ENCODE measurements at regions not wholly inside any gene's neighbourhood (a gene's known extent, or its start where the extent isn't known, plus 50 kb on each side); places are given as distances from the start of the nearest gene placed in this dataset.

DNA sequence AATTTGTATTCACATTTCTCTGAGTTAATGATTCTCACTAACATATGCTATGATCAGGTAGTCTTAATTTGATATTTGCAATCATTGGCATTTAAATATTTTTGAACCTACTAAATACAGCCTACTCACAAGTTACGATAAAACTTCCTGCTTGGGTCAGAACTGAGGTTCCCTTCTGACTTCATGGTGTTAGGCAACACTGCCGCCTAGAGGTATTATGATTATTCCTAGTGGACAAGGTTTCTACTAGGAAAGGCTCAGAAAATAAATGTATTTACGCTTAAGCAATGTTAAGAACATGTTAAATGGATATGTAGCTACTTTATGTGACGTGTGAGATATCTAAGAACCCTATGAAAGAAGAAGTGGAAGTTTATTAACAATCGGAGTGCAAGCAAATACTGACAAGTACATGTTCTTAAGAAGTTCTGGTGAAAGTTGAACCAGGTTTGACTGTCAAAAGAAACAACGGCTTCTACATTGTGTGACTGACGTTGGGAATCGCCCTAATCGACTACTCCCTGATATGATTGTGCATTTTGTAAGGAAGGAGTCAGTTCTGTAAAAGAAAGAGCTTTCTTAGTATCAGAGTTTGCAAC, 1395.8 kb downstream of the SLITRK5 start (continued):
- TF ChIP-seq EMX1 (CRISPR knock-in tag; IDR thresholded peaks at IDR 0.05), result no peak

GRCh38 chr13:89072979-89073378, 1401.8 kb downstream of the SLITRK5 start:
- H3K36me3 Mint-ChIP-seq, result no peaks in the 10 kb centered on the region
- TF ChIP-seq FOXP1 (CRISPR knock-in tag; IDR thresholded peaks at IDR 0.05; ENCODE audit: borderline replicate concordance), result no peak
- no peak for TF ChIP-seq TCF7 (CRISPR knock-in tag; IDR thresholded peaks at IDR 0.05; ENCODE audit: low read depth)
- TF ChIP-seq TP53 (CRISPR knock-in tag; IDR thresholded peaks at IDR 0.05), result no peak
- TF ChIP-seq GABPB1 (CRISPR knock-in tag; IDR thresholded peaks at IDR 0.05), result no peak
- TF ChIP-seq SP1 (CRISPR knock-in tag; conservative IDR thresholded peaks at IDR 0.05), result no peak
- no peak for TF ChIP-seq ATF6 (CRISPR knock-in tag; IDR thresholded peaks at IDR 0.05)
- TF ChIP-seq FOXK1 (CRISPR knock-in tag; IDR thresholded peaks at IDR 0.05), result no peak
- no peak for TF ChIP-seq ETV6 (CRISPR knock-in tag; IDR thresholded peaks at IDR 0.05)
- peaks cover 7% of the 10 kb centered on the region for H3K4me1 Mint-ChIP-seq
- H3K27me3 Mint-ChIP-seq (ENCODE audit: low read depth), result no peaks in the 10 kb centered on the region
- H3K9me3 Mint-ChIP-seq, result no peaks in the 10 kb centered on the region
- ATAC-seq (no peak), DNase-seq (ENCODE audit: low spot score) (no peak)
- ChIA-PET CTCF (no interaction called here), POLR2A (no interaction called here)
- H3K27ac Mint-ChIP-seq, result no peak overlapping the region
- H3K4me3 Mint-ChIP-seq, result no peak overlapping the region

- no peaks in the 10 kb centered on the region for H3K27me3 Mint-ChIP-seq (ENCODE audit: low read depth)
- peaks cover 11% of the 10 kb centered on the region for H3K4me1 Mint-ChIP-seq
- H3K4me3 Mint-ChIP-seq, result no peak overlapping the region
- TF ChIP-seq, protein P1, sequence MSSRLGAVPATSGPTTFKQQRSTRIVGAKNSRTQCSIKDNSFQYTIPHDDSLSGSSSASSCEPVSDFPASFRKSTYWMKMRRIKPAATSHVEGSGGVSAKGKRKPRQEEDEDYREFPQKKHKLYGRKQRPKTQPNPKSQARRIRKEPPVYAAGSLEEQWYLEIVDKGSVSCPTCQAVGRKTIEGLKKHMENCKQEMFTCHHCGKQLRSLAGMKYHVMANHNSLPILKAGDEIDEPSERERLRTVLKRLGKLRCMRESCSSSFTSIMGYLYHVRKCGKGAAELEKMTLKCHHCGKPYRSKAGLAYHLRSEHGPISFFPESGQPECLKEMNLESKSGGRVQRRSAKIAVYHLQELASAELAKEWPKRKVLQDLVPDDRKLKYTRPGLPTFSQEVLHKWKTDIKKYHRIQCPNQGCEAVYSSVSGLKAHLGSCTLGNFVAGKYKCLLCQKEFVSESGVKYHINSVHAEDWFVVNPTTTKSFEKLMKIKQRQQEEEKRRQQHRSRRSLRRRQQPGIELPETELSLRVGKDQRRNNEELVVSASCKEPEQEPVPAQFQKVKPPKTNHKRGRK (CRISPR knock-in tag; IDR thresholded peaks at IDR 0.05; ENCODE audit: borderline replicate concordance), result peak; percentile 85; the same call in 1 of the 2 replicates
- TF ChIP-seq OVOL2 (CRISPR knock-in tag; IDR thresholded peaks at IDR 0.05; ENCODE audit: borderline replicate concordance), result no peak
- H3K36me3 Mint-ChIP-seq, result no peaks in the 10 kb centered on the region
- ATAC-seq (no peak), DNase-seq (ENCODE audit: low spot score) (no peak)
- POLR2A ChIA-PET, result no interaction called here
- CTCF ChIA-PET, result no interaction called here
- H3K27ac Mint-ChIP-seq, result no peak overlapping the region
- H3K9me3 Mint-ChIP-seq, result no peaks in the 10 kb centered on the region
Measured at GRCh38 chr13:89076622-89077021, 1405.5 kb downstream of the SLITRK5 start.

GRCh38 chr13:89082623-89083022, 1411.5 kb downstream of the SLITRK5 start:
- no peak for TF ChIP-seq MXD4 (CRISPR knock-in tag; IDR thresholded peaks at IDR 0.05; ENCODE audit: borderline replicate concordance)
- TF ChIP-seq, protein P2, sequence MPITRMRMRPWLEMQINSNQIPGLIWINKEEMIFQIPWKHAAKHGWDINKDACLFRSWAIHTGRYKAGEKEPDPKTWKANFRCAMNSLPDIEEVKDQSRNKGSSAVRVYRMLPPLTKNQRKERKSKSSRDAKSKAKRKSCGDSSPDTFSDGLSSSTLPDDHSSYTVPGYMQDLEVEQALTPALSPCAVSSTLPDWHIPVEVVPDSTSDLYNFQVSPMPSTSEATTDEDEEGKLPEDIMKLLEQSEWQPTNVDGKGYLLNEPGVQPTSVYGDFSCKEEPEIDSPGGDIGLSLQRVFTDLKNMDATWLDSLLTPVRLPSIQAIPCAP (CRISPR knock-in tag; IDR thresholded peaks at IDR 0.05), result no peak
- no peak for TF ChIP-seq MAX (CRISPR knock-in tag; IDR thresholded peaks at IDR 0.05)
- no peak for TF ChIP-seq RELA (CRISPR knock-in tag; IDR thresholded peaks at IDR 0.05; ENCODE audit: borderline replicate concordance)
- TF ChIP-seq ETV6 (CRISPR knock-in tag; IDR thresholded peaks at IDR 0.05), result no peak
- H3K4me1 Mint-ChIP-seq, result peaks cover 13% of the 10 kb centered on the region
- H3K27ac Mint-ChIP-seq, result no peak overlapping the region
- ChIA-PET POLR2A (no interaction called here), CTCF (no interaction called here)
- no peak overlapping the region for H3K4me3 Mint-ChIP-seq
- ATAC-seq (no peak), DNase-seq (ENCODE audit: low spot score) (no peak)
- no peaks in the 10 kb centered on the region for H3K36me3 Mint-ChIP-seq
- no peaks in the 10 kb centered on the region for H3K27me3 Mint-ChIP-seq (ENCODE audit: low read depth)
- peaks cover 3% of the 10 kb centered on the region; the same call in 1 of the 2 replicates for H3K9me3 Mint-ChIP-seq
